ENCODE measurements at regions not wholly inside any gene's neighbourhood (a gene's known extent, or its start where the extent isn't known, plus 50 kb on each side); places are given as distances from the start of the nearest gene placed in this dataset.

GRCh38 chr12:113582521-113583218, 111.0 kb upstream of the LHX5 start:
- H3K9me3 Mint-ChIP-seq: peaks cover 14% of the 10 kb centered on the region
- TF ChIP-seq, protein P1, sequence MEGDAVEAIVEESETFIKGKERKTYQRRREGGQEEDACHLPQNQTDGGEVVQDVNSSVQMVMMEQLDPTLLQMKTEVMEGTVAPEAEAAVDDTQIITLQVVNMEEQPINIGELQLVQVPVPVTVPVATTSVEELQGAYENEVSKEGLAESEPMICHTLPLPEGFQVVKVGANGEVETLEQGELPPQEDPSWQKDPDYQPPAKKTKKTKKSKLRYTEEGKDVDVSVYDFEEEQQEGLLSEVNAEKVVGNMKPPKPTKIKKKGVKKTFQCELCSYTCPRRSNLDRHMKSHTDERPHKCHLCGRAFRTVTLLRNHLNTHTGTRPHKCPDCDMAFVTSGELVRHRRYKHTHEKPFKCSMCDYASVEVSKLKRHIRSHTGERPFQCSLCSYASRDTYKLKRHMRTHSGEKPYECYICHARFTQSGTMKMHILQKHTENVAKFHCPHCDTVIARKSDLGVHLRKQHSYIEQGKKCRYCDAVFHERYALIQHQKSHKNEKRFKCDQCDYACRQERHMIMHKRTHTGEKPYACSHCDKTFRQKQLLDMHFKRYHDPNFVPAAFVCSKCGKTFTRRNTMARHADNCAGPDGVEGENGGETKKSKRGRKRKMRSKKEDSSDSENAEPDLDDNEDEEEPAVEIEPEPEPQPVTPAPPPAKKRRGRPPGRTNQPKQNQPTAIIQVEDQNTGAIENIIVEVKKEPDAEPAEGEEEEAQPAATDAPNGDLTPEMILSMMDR (conservative IDR thresholded peaks at IDR 0.05): no peak

DNA sequence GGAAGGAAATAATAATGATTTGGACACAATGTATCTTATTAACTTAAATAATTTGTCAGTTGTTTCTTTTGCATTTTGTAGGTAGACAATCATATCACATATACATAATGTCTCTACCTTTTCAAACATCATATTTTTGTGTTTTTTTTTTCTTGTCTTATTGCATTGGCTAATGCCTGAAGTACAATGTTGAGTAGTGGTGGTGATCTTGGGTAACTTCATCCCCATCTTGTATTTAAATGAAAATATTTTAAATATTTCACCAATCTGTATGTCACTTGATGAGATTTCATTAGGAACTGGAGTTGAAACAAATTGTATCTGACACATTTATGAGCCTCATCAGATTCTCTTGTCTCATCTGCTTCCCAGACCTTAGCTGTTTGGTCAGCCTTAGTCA, 109.7 kb upstream of the LHX5 start:
- Histone ChIP-seq H3K27ac (ENCODE audit: low read depth, low read length) (no peak overlapping the region), H3K9me3 (ENCODE audit: control insufficient read depth, low read length) (peaks cover 19% of the 10 kb centered on the region), H3K4me1 (ENCODE audit: control insufficient read depth, insufficient read depth, low read length) (peaks cover 3% of the 10 kb centered on the region), H3K27me3 (ENCODE audit: control insufficient read depth, insufficient read depth, low read length, poor library complexity, severe bottlenecking) (peaks cover under 1% of the 10 kb centered on the region), H3K4me3 (ENCODE audit: low read length) (no peak overlapping the region), H3K9ac (ENCODE audit: extremely low read depth, low read length, poor library complexity, severe bottlenecking) (no peak overlapping the region), H3K36me3 (ENCODE audit: control insufficient read depth, insufficient read depth, low read length) (no peaks in the 10 kb centered on the region)
- peaks cover 14% of the 10 kb centered on the region for H3K9me3 Mint-ChIP-seq
- TF ChIP-seq, protein P1 (conservative IDR thresholded peaks at IDR 0.05): no peak
- DNase-seq: no peak
- peaks cover 44% of the 10 kb centered on the region for H3K27me3 Mint-ChIP-seq (ENCODE audit: insufficient read depth)
- no peak overlapping the region for H3K27ac Mint-ChIP-seq
- H3K4me1 Mint-ChIP-seq: peaks cover 12% of the 10 kb centered on the region
- H3K36me3 Mint-ChIP-seq (ENCODE audit: low read depth): no peaks in the 10 kb centered on the region
- H3K4me3 Mint-ChIP-seq: no peak overlapping the region

More at GRCh38 chr12:113582521-113583218, 111.0 kb upstream of the LHX5 start:
- no peak overlapping the region for H3K4me3 Mint-ChIP-seq
- no peak overlapping the region for H3K27ac ChIP-seq (ENCODE audit: low read depth, low read length)
- H3K27me3 Mint-ChIP-seq (ENCODE audit: insufficient read depth): peaks cover 36% of the 10 kb centered on the region
- no peak overlapping the region for H3K9ac ChIP-seq (ENCODE audit: extremely low read depth, low read length, poor library complexity, severe bottlenecking)
- H3K4me1 ChIP-seq (ENCODE audit: control insufficient read depth, insufficient read depth, low read length): peaks cover 3% of the 10 kb centered on the region
- H3K9me3 ChIP-seq (ENCODE audit: control insufficient read depth, low read length): peaks cover 19% of the 10 kb centered on the region
- no peak overlapping the region for H3K4me3 ChIP-seq (ENCODE audit: low read length)
- H3K36me3 ChIP-seq (ENCODE audit: control insufficient read depth, insufficient read depth, low read length): no peaks in the 10 kb centered on the region
- H3K36me3 Mint-ChIP-seq (ENCODE audit: low read depth): no peaks in the 10 kb centered on the region
- H3K4me1 Mint-ChIP-seq: peaks cover 24% of the 10 kb centered on the region
- peak overlapping the region; percentile 28 for H3K27ac Mint-ChIP-seq
- DNase-seq: peak; percentile 93
- WGBS, 2 experiments (ENCODE audit: insufficient coverage in 1 of 2, insufficient read length in 1 of 2): 31 to 50% methylated on average over 2 to 5 of the region's 5 CpGs
- no peaks in the 10 kb centered on the region for H3K27me3 ChIP-seq (ENCODE audit: control insufficient read depth, insufficient read depth, low read length, poor library complexity, severe bottlenecking)

DNA sequence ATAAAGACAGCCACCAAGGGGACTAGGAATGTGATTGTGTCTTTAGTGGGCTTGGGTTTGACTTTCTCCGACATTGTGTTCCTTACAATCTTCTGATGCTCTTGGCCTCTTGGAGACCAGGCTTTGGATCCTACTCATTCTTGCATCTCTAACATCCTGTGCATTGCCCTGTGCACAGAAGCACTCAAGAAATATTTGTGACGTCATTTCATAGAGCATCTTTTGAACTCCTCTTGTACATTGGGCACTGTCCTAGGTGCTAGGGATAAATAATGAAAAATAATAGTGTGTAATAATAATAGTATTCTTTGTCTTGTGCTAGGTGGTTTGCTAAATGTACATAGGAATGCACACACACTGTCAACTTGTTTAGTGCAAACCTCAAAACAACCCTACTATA, 108.8 kb upstream of the LHX5 start:
- H3K4me1 ChIP-seq (ENCODE audit: control insufficient read depth, insufficient read depth, low read length): peaks cover 3% of the 10 kb centered on the region
- peaks cover 4% of the 10 kb centered on the region for H3K27me3 ChIP-seq (ENCODE audit: control insufficient read depth, insufficient read depth, low read length, poor library complexity, severe bottlenecking)
- H3K4me1 Mint-ChIP-seq: peaks cover 9% of the 10 kb centered on the region
- H3K36me3 Mint-ChIP-seq (ENCODE audit: low read depth): no peaks in the 10 kb centered on the region
- TF ChIP-seq, protein P1 (conservative IDR thresholded peaks at IDR 0.05): no peak
- 68% methylated on average over 2 of the region's 2 CpGs; no CpG with 5 or more reads in 1 of the 2 experiments for WGBS, 2 experiments (ENCODE audit: insufficient coverage in 1 of 2, insufficient read length in 1 of 2)
- no peak for DNase-seq
- no peak overlapping the region for H3K27ac Mint-ChIP-seq
- H3K9ac ChIP-seq (ENCODE audit: extremely low read depth, low read length, poor library complexity, severe bottlenecking): no peak overlapping the region
- H3K27me3 Mint-ChIP-seq (ENCODE audit: insufficient read depth): peaks cover 44% of the 10 kb centered on the region
- no peaks in the 10 kb centered on the region for H3K36me3 ChIP-seq (ENCODE audit: control insufficient read depth, insufficient read depth, low read length)
- H3K9me3 Mint-ChIP-seq: peaks cover 14% of the 10 kb centered on the region
- H3K4me3 ChIP-seq (ENCODE audit: low read length): no peak overlapping the region
- H3K4me3 Mint-ChIP-seq: no peak overlapping the region
- H3K27ac ChIP-seq (ENCODE audit: low read depth, low read length): no peak overlapping the region
- H3K9me3 ChIP-seq (ENCODE audit: control insufficient read depth, low read length): peaks cover 19% of the 10 kb centered on the region
